ENCODE measurements at regions not wholly inside any gene's neighbourhood (a gene's known extent, or its start where the extent isn't known, plus 50 kb on each side); places are given as distances from the start of the nearest gene placed in this dataset.

DNA sequence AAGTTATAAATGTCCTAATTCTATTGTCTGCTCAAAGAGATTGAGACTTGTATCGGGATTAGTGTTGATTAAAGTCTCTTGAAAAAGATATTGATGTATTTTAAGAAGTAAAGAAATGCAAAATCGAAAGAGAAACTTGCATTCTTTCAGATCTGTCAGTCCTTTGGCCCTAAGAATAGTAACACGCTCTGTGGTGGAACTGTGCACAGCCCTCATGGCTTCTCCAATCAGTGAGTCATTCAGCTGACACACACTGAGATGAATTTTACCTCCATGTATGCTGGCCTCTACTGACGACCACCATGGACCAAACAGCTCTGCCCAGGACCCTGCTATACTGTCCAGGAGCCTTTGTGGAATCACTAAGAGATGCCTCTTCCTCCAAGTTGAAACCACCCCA, 232.4 kb downstream of the ESM1 start:
- ChIA-PET CTCF (no interaction called here), POLR2A (no interaction called here), RAD21 (ENCODE audit: low non-redundant PET in 1 of 2, low total read pairs in 2 of 2, uncharacterized antibody in 2 of 2, unreplicated experiment in 2 of 2) (no interaction called here)
- Histone ChIP-seq H3K9me2 (ENCODE audit: insufficient read depth) (no peaks in the 10 kb centered on the region), H3K9ac (ENCODE audit: low read length) (no peak overlapping the region), H3K4me2 (ENCODE audit: low read length) (no peak overlapping the region), H3K4me3 (replicated peaks in 1 of 2; ENCODE audit: low read depth in 1 of 2, low read length in 2 of 2) (no peak overlapping the region), H3K9me3 (ENCODE audit: control insufficient read depth in 1 of 2, insufficient read depth in 1 of 2, low read depth in 1 of 2, low read length in 2 of 2) (no peaks in the 10 kb centered on the region), H3K4me1 (ENCODE audit: control insufficient read depth in 1 of 2, insufficient read depth in 2 of 2, low read length in 2 of 2) (no peaks in the 10 kb centered on the region), H4K20me1 (ENCODE audit: insufficient read depth) (no peaks in the 10 kb centered on the region), H3K36me3 (ENCODE audit: control insufficient read depth in 1 of 2, insufficient read depth in 2 of 2, low read length in 2 of 2) (no peaks in the 10 kb centered on the region), H3K27ac (ENCODE audit: low read depth, low read length) (no peak overlapping the region), H2AFZ (ENCODE audit: low read depth, low read length, poor library complexity, severe bottlenecking) (no peak overlapping the region), H3K27me3 (ENCODE audit: insufficient read depth, low read length) (peaks cover 7% of the 10 kb centered on the region; the same call in 1 of the 2 replicates), H3K79me2 (ENCODE audit: insufficient read depth, low read length) (no peaks in the 10 kb centered on the region)
- no peak for TF ChIP-seq TCF7L2 (IDR thresholded peaks at IDR 0.05; ENCODE audit: borderline replicate concordance, extremely low read depth, insufficient read depth, insufficient read length)
- TF ChIP-seq, protein P1, sequence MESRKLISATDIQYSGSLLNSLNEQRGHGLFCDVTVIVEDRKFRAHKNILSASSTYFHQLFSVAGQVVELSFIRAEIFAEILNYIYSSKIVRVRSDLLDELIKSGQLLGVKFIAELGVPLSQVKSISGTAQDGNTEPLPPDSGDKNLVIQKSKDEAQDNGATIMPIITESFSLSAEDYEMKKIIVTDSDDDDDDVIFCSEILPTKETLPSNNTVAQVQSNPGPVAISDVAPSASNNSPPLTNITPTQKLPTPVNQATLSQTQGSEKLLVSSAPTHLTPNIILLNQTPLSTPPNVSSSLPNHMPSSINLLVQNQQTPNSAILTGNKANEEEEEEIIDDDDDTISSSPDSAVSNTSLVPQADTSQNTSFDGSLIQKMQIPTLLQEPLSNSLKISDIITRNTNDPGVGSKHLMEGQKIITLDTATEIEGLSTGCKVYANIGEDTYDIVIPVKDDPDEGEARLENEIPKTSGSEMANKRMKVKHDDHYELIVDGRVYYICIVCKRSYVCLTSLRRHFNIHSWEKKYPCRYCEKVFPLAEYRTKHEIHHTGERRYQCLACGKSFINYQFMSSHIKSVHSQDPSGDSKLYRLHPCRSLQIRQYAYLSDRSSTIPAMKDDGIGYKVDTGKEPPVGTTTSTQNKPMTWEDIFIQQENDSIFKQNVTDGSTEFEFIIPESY (IDR thresholded peaks at IDR 0.05; ENCODE audit: extremely low read depth, insufficient replicate concordance, low read length) = no peak
- TF ChIP-seq, protein P2, sequence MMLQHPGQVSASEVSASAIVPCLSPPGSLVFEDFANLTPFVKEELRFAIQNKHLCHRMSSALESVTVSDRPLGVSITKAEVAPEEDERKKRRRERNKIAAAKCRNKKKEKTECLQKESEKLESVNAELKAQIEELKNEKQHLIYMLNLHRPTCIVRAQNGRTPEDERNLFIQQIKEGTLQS (IDR thresholded peaks at IDR 0.05) = no peak
- TF ChIP-seq, protein P3, sequence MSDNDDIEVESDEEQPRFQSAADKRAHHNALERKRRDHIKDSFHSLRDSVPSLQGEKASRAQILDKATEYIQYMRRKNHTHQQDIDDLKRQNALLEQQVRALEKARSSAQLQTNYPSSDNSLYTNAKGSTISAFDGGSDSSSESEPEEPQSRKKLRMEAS (IDR thresholded peaks at IDR 0.05) = no peak
- TF ChIP-seq POLR2A (IDR thresholded peaks at IDR 0.05; ENCODE audit: borderline replicate concordance, extremely low read depth, insufficient read depth, insufficient read length) = no peak
- TF ChIP-seq CEBPB (IDR thresholded peaks at IDR 0.05; ENCODE audit: low read depth) = no peak
- TF ChIP-seq, protein P4, sequence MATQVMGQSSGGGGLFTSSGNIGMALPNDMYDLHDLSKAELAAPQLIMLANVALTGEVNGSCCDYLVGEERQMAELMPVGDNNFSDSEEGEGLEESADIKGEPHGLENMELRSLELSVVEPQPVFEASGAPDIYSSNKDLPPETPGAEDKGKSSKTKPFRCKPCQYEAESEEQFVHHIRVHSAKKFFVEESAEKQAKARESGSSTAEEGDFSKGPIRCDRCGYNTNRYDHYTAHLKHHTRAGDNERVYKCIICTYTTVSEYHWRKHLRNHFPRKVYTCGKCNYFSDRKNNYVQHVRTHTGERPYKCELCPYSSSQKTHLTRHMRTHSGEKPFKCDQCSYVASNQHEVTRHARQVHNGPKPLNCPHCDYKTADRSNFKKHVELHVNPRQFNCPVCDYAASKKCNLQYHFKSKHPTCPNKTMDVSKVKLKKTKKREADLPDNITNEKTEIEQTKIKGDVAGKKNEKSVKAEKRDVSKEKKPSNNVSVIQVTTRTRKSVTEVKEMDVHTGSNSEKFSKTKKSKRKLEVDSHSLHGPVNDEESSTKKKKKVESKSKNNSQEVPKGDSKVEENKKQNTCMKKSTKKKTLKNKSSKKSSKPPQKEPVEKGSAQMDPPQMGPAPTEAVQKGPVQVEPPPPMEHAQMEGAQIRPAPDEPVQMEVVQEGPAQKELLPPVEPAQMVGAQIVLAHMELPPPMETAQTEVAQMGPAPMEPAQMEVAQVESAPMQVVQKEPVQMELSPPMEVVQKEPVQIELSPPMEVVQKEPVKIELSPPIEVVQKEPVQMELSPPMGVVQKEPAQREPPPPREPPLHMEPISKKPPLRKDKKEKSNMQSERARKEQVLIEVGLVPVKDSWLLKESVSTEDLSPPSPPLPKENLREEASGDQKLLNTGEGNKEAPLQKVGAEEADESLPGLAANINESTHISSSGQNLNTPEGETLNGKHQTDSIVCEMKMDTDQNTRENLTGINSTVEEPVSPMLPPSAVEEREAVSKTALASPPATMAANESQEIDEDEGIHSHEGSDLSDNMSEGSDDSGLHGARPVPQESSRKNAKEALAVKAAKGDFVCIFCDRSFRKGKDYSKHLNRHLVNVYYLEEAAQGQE (IDR thresholded peaks at IDR 0.05; ENCODE audit: low read depth) = no peak
- TF ChIP-seq ZNF274 (IDR thresholded peaks at IDR 0.05; ENCODE audit: low read depth, low read length) = no peak
- TF ChIP-seq YY1 (IDR thresholded peaks at IDR 0.05; ENCODE audit: extremely low read depth, insufficient replicate concordance, low read depth, low read length) = no peak
- TF ChIP-seq, protein P5, sequence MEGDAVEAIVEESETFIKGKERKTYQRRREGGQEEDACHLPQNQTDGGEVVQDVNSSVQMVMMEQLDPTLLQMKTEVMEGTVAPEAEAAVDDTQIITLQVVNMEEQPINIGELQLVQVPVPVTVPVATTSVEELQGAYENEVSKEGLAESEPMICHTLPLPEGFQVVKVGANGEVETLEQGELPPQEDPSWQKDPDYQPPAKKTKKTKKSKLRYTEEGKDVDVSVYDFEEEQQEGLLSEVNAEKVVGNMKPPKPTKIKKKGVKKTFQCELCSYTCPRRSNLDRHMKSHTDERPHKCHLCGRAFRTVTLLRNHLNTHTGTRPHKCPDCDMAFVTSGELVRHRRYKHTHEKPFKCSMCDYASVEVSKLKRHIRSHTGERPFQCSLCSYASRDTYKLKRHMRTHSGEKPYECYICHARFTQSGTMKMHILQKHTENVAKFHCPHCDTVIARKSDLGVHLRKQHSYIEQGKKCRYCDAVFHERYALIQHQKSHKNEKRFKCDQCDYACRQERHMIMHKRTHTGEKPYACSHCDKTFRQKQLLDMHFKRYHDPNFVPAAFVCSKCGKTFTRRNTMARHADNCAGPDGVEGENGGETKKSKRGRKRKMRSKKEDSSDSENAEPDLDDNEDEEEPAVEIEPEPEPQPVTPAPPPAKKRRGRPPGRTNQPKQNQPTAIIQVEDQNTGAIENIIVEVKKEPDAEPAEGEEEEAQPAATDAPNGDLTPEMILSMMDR (IDR thresholded peaks at IDR 0.05 in 2 of 3, conservative IDR thresholded peaks at IDR 0.05 in 1 of 3; ENCODE audit: borderline replicate concordance in 1 of 3, insufficient read depth in 1 of 3, low read depth in 2 of 3, low read length in 2 of 3) = no peak
- TF ChIP-seq SRF (IDR thresholded peaks at IDR 0.05; ENCODE audit: low read depth) = no peak
- TF ChIP-seq FOSL1 (IDR thresholded peaks at IDR 0.05; ENCODE audit: low read depth) = no peak
- no peak for TF ChIP-seq RAD21 (IDR thresholded peaks at IDR 0.05; ENCODE audit: low read depth)
- TF ChIP-seq SIN3A (IDR thresholded peaks at IDR 0.05; ENCODE audit: low read depth) = no peak
- no peak for TF ChIP-seq SP1 (IDR thresholded peaks at IDR 0.05; ENCODE audit: low read depth)
- no peak for TF ChIP-seq ELF1 (IDR thresholded peaks at IDR 0.05; ENCODE audit: borderline replicate concordance, low read depth)
- TF ChIP-seq CBX3 (IDR thresholded peaks at IDR 0.05; ENCODE audit: low read depth) = no peak
- no peak for TF ChIP-seq ZFX (IDR thresholded peaks at IDR 0.05)
- no peak for TF ChIP-seq POLR2AphosphoS5 (IDR thresholded peaks at IDR 0.05; ENCODE audit: low read depth, low read length)
- TF ChIP-seq EZH2 (IDR thresholded peaks at IDR 0.05) = no peak
- intact Hi-C loops (cut with micrococcal nuclease) = no loop called here
- DNase-seq (ENCODE audit: low read depth, low spot score) (no peak), ATAC-seq (no peak)
- BruUV-seq (replicated peaks) = no TSS peak

Data from HCT116 (cell line).